GM19397 (cell line): ENCODE measurements at regions not wholly inside any gene's neighbourhood (a gene's known extent, or its start where the extent isn't known, plus 50 kb on each side); places are given as distances from the start of the nearest gene placed in this dataset.
"Not testable (repeated sequence)": the region's sequence is repeated elsewhere in the genome, so short reads cannot be mapped to it uniquely, and the experiment has no call there.

ENCODE experiments used
- ATAC-seq: cut with Tn5 transposase; IDR thresholded peaks from one replicate; pipeline ENCODE4 v1.9.1; 2021; ENCODE audit warnings: mild to moderate bottlenecking, moderate library complexity; ENCODE audit not compliant: unreplicated experiment

DNA sequence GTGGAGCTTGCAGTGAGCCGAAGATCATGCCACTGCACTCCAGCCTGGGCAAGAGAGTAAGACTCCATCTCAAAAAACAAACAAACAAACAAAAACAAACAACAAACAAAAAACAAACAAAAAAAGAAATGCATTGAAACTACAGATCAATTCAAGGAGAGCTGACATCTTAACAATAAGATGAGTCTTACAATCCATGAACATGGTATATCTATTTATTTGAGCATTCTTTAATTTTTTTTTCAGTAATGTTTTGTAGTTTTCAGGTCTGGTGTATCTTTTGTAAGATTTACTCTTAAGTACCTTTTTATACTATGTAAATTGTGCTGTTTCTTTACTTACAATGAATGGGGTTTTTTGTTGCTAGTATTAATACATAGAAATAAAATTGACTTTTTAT, 140.1 kb upstream of the DAPK1 start:
- no peak for ATAC-seq

DNA sequence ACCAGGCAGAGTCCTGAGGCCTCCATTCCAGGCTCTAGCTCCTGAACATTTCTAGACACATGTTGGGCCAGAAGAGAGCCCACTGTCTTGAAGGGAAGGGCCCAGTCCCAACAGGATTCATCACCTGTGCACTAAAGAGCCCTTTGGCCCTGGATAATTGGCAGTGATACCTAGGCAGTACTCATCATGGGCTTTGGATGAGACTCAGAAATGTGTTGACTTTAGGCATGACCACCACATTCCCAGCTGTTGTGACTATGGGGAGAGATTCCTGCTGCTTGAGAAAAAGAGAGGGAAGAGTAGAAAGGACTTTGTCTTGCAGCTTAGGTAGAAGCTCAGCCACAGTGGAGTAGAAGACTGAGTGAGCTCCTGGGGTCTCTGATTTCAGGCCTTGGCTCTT, 138.4 kb upstream of the DAPK1 start:
- ATAC-seq, result no peak

DNA sequence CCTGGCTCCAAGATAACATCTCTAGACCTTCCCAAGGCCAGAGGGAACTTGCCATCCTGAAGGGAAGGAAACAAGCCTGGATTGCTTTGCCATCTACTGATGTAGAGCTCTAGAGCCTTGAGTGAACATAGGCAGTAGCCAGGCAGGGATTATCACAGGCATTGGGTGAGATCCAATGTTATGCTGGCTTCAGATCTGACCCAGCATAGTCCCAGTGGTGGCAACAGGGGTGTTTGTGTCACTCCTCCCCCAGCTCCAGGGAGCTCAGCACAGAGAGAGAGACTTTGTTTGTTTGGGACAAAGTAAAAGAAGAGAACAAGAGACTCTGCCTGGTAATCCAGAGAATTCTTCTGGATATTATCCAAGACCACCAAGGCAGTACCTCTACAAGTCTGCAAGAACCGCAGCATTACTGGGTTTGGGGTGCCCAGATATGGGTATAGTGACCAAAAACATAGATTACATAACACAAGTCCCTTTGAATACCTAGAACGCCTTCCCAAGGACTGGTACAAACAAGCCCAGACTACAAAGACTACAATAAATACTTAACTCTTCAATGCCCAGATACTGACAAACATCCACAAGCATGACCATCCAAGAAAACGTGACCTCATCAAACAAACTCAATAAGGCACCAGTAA, 137.6 kb upstream of the DAPK1 start:
- ATAC-seq, result no peak

DNA sequence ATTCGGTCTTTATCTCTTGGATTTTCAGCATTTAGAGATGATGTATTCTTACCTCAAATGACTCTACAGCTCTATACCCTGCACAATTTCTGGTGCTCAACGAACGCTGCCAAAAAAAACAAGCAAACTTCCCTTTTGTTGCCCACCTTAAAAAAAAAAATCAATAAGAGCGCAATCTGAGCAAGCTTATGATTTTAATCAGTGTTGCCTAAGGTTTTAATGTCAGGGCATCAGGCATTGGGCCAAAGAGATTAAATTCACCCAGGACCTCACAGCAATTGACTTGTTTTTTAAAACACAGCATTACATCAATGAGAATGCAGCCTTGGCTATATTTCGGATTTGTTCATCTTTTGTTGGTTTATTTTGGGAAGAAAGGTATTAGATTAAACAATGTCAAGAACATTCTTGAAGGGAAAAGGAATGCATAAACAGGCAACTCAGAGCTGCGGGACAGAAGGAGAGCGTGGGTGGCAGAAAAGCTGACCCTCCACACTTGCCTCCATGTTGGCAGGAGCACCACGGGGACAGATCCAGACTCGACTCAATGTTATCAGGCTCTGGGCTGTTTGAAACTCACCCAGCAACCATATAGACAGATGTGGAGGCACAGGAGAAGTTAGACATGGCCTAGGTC, 127.5 kb upstream of the DAPK1 start:
- ATAC-seq, result no peak

DNA sequence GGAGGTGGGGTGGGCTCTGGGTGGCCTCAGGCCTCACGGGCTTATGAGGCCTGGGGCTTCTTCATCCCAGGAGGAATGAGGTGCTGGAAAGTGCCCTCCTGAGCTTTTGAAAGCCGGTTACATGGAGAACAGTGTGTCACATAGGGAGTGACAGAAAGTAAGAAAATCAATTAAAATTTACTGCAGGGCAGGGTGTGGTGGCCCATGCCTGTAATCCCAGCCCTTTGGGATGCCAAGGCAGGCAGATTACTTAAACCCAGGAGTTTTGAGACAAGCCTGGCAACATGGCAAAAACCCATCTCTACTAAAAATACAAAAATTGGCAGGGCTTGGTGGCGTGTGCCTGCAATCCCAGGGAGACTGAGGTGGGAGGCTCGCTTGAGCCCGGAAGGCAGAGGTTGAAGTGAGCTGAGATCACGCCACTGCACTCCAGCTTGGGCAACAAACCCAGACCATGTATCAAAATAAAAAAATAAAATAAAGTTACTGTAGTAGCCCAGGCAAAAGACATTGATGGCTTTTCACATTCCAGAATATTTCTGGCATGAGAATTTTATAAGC, 125.8 kb upstream of the DAPK1 start:
- ATAC-seq, result no peak

DNA sequence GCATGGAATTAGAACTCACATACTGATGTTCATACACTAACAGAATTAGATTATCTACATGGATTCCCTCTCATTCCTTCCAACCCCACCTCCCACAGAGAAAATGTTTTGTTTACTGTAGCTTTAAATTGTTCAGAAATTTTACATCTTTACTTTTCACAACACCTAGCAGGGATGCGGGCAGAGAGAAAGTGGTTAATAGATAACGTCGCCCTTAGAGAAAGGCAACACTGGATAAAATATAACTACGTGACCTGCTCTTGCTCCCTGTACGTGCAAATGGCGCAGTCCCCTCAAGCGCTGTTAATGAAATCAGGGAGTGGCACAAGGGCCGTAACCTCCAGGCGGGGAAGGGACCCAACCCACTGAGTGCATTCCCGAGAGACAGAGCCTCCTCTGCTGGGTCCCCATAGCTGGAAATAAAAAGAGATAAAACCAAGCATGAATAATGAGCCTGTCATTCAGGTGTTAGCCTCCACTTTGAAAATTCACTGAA, 125.3 kb upstream of the DAPK1 start:
- no peak for ATAC-seq

DNA sequence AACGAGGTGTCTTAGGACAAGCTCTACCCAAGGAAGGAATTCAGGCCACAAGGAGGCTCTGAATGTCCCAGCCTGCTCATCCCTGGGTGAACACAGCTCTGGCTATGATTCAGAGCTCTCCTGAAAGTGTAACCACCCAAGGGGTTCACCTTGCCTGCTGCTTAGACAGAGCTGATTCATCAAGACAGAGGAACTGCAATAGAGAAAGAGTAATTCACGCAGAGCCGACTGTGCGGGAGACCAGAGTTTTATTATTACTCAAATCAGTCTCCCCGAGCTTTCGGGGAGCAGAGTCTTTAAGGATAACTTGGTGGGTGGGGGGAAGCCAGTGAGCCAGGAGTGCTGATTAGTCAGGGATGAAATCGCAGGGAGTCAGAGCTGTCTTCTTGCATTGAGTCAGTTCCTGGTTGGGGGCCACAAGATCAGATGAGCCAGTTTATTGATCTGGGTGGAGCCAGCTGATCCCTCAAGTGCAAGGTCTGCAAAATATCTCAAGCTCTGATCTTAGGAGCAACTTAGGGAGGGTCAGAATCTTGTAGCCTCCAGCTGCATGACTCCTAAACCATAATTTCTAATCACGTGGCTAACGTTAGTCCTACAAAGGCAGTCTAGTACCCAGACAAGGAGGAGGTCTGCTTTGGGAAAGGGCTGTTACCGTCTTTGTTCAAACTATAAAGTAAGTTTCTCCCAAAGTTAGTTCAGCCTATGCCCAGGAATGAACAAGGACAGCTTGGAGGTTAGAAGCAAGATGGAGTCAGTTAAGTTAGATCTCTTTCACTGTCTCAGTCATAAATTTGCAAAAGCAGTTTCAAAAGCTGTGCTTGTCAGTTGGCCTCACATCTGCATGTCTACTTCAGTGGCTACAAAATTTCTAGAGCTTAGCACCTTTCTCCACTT, 123.4 kb upstream of the DAPK1 start:
- ATAC-seq, result not testable (repeated sequence)

DNA sequence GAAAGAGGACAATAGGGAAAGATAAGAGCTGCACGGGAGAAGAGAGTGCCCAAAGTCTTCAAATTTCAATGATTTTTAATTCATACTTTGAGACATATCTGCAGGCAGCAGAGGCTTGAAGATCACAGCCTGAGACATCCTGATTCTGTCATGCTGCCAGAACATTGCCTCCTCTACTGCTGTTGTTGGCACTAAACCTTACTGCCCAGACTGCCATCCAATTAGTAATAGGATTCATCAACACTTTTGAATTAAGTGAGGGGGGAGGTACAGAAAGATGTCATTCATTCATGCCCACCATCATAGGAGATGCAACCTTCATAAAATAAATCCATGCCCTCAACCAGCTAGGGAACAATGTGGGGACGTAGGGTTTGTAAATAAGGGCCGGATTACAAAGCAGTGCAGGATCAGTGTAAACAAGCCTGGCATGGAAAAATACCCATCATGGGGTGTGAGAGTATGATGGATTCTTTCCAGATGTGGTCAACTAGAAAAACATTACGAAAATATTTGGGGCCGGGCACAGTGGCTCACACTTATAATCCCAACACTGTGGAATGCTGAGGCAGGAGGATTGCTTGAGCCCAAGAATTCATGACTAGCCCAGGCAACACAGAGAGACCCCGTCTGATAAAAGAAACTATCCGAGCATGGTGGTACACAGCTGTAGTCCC, 122.1 kb upstream of the DAPK1 start:
- no peak for ATAC-seq

DNA sequence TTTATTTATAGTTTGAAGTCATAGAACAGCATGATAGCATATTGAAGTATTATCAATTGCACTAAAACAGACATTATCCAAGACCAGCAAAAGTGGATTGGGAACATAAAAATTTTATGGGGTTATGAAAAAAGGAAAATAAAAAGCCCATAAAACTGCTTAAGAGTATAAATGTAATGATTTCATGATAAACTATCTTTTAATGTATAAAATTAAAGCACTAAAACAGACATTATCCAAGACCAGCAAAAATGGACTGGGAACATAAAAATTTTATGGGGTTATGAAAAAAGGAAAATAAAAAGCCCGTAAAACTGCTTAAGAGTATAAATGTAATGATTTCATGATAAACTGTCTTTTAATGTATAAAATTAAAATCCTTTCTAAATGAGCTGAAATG, 119.0 kb upstream of the DAPK1 start:
- no peak for ATAC-seq

DNA sequence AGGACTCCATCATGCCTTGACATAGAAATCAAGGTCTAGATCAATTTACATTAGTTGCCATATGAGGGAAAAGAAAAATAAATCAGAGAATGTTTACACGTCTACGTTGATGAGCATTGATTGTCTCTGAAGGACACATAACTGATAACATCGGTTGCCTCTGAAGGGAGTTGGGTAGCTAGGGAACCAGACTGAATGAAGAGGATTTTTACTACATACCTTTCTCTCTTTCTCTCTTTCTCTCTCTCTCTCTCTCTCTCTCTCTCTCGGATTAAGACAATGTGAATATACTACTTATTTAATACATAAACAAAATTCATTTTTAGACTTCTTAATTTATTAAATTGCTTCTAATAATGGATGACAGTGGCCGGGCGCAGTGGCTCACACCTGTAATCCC, 118.4 kb upstream of the DAPK1 start:
- ATAC-seq, result no peak

DNA sequence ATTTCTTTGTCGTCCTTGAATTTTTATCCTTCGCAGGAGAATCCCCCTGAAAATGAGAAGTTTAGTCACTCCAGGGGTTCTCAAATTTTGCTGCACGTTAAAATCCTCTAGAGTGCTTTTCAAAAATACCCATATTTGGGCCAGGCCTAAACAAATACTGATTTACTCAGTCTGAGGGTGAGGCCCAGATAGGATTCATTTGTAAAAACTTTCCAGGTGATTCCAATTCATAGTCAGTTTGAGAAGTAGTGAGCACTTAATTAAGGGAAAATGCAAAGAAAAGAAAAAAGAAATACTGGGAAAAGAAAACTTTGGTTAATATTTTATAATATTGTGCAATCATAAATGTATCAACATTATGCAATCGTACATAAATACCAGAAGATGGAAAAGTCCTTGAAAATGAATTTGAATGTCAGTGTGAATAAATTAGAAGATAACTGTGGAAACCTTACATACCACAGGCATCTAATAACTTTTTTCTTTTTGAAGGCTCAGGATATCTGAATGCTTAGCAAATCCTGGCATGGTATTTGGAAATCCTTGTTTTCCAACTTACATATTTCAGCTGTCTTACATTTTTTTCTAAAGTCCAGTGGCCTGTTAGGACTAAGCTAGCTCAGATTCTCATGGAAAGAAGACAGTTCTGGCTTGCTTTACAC, 116.5 kb upstream of the DAPK1 start:
- ATAC-seq, result no peak

DNA sequence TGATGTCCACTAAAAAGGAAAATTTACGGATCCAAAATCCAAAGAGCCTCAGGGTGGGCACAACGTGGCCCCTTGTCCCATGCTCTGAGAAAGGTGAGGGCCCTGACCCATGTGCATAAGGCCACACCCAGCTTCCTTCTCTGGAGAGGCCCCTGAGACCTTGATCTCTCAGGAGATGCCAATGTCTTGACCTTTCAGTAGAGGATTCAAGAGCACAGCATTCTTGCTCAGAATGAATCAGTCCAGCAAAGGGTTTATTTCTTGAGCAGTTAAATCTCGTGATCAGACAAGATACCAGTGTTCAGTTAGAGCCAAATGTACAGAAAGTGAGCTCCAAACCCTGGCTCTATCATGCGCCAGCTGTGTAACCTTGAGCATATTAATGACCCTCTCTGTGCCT, 115.9 kb upstream of the DAPK1 start:
- no peak for ATAC-seq

DNA sequence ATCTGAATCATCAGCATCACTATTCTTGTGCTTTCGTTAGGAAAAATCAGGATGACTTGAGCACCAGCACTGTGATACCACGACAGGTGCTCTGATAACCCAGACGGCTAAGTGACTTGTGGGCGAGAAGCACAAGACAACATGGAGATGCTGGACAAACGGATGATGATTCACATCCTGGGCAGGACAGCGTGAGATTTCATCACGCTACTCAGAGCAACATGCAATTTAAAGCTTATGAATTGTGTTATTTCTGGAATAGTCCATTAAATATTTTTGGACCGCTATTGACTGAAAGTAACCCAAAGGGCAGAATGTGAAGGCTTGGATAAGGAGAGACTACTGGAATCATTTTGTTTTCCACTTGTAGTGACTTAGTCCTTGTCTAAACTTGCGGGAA, 114.8 kb upstream of the DAPK1 start:
- no peak for ATAC-seq

DNA sequence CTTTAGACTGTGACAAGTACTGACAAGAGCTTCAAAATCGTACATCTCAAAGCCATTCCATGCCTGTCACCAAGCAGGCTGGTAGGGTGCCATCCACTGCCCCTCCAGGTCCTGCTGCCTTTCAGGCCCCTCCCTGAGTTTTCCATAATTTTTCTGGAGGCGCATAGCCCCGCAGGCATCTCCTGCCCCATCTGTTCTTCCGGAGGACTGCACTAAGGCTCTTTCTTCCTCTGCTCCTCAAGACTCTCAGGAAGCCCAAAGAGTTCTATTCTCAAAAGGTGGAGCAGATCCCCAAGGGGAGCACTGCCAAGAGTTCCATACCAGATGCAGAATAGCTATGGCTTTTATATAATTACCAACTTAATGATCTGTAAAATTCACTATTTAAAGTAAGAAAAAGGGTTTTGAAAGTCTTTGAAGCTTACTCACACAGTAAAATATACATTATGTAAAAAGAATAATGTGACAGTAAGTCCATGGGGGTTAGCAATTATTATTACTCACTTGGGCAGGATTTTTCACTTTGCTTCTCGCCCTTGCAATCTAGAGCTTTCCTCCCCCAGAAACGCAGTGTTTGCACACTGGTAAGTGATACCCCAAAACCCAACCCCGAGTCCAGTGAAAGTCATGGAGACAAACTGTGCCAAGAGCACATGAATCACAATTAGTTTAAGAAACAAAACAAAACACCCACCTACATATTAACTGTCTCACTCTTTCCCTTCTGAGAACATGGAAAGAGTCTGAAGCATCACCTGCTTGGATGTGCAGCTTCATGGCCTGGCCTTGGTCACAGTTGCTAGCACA, 114.1 kb upstream of the DAPK1 start:
- no peak for ATAC-seq

DNA sequence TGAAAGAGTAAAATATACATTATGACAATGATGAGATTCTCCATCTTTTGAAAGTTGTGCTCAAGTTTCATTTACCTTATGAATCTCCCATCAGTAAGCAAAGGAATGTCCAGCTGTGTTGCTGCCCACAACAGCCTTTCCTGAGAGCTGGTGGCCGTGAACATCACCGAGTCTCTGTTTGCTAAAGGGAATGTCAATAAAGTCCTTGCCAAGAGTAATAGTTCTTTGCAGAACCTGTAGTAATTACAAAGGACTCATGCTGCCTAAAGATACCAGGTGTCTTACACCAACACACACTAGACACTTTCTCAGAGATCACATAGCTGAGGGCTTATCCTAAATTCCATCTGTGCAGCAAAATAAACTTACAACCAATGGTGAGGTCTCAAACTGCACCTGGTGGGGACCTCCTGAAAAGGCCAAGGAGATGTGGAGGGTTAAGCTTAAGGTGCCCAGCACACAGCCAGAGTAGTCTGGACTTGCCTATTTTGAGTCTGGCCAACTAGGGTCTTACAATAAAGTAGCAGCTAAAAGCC, 111.1 kb upstream of the DAPK1 start:
- no peak for ATAC-seq

DNA sequence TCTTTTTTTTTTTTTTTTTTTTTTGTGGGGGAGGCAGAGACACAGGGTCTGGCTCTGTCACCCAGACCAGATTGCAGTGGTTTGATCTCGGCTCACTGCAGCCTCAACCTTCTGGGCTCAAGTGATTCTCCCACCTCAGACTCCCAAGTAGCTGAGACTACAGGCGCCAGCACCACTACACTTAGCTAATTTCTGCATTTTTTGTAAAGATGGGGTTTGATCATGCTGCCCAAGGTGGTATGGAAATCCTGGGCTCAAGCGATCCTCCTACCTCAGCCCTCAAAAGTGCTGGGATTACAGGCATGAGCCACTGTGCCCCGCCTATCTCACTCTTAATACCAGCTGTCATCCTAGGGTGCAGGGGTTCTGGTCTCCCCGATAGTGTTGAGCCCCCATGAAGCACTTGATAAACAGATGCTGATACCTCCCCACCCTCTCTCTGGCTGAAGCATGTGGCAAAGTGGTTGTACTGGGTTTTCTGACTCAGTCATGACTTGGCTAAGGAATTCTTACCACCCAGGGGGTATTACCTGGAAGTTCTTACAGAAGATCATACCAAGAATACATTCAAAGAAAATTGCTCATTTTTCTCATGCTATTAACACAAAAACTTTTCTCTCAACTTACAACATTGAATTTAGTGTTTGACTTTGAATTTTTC, 110.2 kb upstream of the DAPK1 start:
- ATAC-seq, result no peak

DNA sequence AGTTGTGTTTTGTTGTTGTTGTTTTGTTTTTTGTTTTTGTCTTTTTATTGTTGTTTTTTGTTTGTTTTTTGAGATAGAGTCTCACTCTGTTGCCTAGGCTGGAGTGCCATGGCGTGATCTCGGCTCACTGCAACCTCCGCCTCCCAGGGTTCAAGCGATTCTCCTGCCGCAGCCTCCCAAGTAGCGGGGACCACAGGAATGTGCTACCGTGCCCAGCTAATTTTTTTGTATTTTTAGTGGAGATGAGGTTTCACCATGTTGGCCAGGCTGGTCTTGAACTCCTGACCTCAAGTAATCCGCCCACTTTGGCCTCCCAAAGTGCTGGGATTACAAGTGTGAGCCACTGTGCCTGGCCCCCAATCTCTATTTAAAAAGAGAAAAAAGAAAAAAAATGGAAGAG, 109.0 kb upstream of the DAPK1 start:
- not testable (repeated sequence) for ATAC-seq

DNA sequence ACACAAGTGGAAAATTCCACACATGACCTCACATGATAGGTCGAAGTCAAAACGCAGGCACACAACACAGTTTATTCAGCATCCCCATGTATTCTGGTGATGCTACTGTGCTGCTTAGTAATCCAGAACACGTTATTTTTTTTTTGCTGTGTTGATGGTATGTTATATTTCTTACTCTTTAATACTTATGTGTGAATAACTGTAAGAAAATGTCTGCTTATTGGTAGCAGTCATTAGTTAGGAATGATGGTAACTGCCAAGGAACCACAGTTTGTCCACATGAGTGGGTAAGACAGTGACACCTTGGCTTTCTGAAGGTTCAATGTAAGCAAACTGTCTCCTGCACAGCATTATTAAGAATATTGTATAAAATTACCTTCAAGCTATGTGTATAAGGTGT, 107.7 kb upstream of the DAPK1 start:
- no peak for ATAC-seq

DNA sequence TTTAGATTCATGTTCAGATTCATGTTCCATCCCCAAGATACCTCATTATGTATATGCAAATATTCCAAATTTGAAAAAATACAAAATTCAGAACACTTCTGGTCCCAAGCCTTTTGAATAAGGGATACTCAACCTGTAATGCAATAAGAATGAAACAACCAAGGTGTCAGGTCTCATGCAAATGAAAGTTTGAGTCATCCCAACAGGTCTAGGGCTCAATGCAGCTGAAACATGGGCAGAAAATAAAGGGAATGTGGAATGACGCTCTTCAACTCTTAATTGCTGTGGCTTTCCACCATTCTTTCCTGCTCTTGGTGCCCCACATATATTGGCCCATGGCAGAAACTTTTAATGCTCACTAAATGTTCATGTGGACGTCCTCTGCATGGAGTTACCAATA, 107.3 kb upstream of the DAPK1 start:
- no peak for ATAC-seq
